Stomach (tissue), 8 donors: ENCODE measurements at regions not wholly inside any gene's neighbourhood (a gene's known extent, or its start where the extent isn't known, plus 50 kb on each side); places are given as distances from the start of the nearest gene placed in this dataset.

Experiments
- DNase-seq, 2 donors: peaks; one replicate each; pipeline versions ENCODE4 v3.0.0 to v3.0.0-alpha.2; 2013 to 2019
- H3K27ac ChIP-seq, 5 donors: fragments of 200-600 bp in 4 of 5; sonication (generic) in 4 of 5; one replicate each; pipeline ENCODE4 v1.5.1; 2013 to 2019; ENCODE audit warnings: mild to moderate bottlenecking in 1 of 5, moderate library complexity in 1 of 5
- H3K27me3 ChIP-seq, 3 donors: fragments of 200-600 bp; sonication (generic); one replicate each; pipeline ENCODE4 v1.5.1; 2017 to 2019; ENCODE audit warnings: mixed run types in 1 of 3
- H3K36me3 ChIP-seq, 4 donors: fragments of 200-600 bp; sonication (generic); 1 replicate in 3 of 4; 2 replicates in 1 of 4; pipeline ENCODE4 v1.5.1; 2016 to 2019
- H3K4me1 ChIP-seq, 4 donors: fragments of 200-600 bp; sonication (generic); one replicate each; pipeline ENCODE4 v1.5.1; 2016 to 2019
- H3K4me3 ChIP-seq, 4 donors: fragments of 200-600 bp; sonication (generic) in 3 of 4; one replicate each; pipeline ENCODE4 v1.5.1; 2016 to 2019; ENCODE audit warnings: mild to moderate bottlenecking in 1 of 4
- H3K9me3 ChIP-seq, 4 donors: fragments of 200-600 bp; sonication (generic); one replicate each; pipeline ENCODE4 v1.5.1; 2016 to 2019
- EP300 ChIP-seq: sonication (generic); formaldehyde crosslinking; IDR thresholded peaks from one replicate; pipeline ENCODE4 v1.6.1; 2017; ENCODE audit warnings: antibody characterized with exemption
- POLR2A ChIP-seq, 4 donors: fragments of 450-650 bp; IDR thresholded peaks; one replicate each; pipeline ENCODE4 v1.6.1; 2016; ENCODE audit warnings: antibody characterized with exemption in 4 of 4, control low read depth in 2 of 4, mild to moderate bottlenecking in 1 of 4, moderate library complexity in 1 of 4
- POLR2AphosphoS5 ChIP-seq, 3 donors: sonication (generic); formaldehyde crosslinking; IDR thresholded peaks; one replicate each; pipeline ENCODE4 v1.6.1; 2016; ENCODE audit warnings: antibody characterized with exemption in 3 of 3
- WGBS, 5 donors: extraction: QIAGEN DNeasy Blood & Tissue Kit in 3 of 5; methylation state at CpG; one replicate each; pipeline versions ENCODE4 v1.1.5 to v1.1.7; 2013 to 2018; 5-methylcytosine and 5-hydroxymethylcytosine counted together
- intact Hi-C: fragments of 100-400 bp; cut with DNase I; formaldehyde crosslinking; loops from one replicate; pipeline ENCODE4 v1.15.1; 2023; ENCODE audit warnings: low total_unique reads
- TF ChIP-seq, protein P1 (sequence below), 7 experiments: fragments of 450-650 bp in 4 of 7; fragments of 200-600 bp in 3 of 7; sonication (generic) in 3 of 7; IDR thresholded peaks; one replicate each; pipeline ENCODE4 v1.5.1; 2016 to 2019; ENCODE audit warnings: antibody characterized with exemption in 7 of 7, control low read depth in 2 of 7, mild to moderate bottlenecking in 1 of 7
- donor health status: healthy with polysubstance abuse.
- donor health status: Bipolar disorder and iron deficiency.
- donor health status: healthy.

DNA sequence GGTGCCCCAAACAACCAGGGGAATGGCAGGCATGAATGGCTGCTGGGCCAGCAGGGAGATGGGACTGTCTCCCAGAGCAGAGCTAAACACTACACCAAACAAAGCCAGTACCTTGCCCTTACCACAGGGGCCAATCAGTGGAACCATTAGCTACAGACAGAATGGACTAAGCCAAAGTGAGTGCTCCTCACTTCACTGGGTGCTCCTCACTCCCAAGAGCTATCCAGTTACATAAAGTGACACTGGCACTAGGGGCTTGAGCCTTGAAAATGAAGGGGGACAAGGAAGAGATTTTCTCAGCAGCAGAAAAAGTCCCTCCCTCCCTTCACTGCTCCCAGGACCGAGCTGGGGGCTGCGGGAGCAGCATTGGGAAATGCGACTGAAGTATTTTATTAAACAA lies 110.9 kb upstream of the SHB start:
- Histone ChIP-seq H3K27me3 (no peaks in the 10 kb centered on the region), H3K4me1 (no peaks in the 10 kb centered on the region), H3K9me3 (no peaks in the 10 kb centered on the region), H3K36me3 (no peaks in the 10 kb centered on the region), H3K4me3 (no peak overlapping the region), H3K27ac (no peak overlapping the region)
- intact Hi-C loops = no loop called here
- WGBS, 5 donors = 84 to 97% (median 88%) methylated on average over 3 of the region's 3 CpGs
- no peak for DNase-seq
- TF ChIP-seq EP300 (no peak), POLR2AphosphoS5 (IDR thresholded peaks at IDR 0.05) (no peak), POLR2A (IDR thresholded peaks at IDR 0.05) (no peak)
- TF ChIP-seq, protein P1, sequence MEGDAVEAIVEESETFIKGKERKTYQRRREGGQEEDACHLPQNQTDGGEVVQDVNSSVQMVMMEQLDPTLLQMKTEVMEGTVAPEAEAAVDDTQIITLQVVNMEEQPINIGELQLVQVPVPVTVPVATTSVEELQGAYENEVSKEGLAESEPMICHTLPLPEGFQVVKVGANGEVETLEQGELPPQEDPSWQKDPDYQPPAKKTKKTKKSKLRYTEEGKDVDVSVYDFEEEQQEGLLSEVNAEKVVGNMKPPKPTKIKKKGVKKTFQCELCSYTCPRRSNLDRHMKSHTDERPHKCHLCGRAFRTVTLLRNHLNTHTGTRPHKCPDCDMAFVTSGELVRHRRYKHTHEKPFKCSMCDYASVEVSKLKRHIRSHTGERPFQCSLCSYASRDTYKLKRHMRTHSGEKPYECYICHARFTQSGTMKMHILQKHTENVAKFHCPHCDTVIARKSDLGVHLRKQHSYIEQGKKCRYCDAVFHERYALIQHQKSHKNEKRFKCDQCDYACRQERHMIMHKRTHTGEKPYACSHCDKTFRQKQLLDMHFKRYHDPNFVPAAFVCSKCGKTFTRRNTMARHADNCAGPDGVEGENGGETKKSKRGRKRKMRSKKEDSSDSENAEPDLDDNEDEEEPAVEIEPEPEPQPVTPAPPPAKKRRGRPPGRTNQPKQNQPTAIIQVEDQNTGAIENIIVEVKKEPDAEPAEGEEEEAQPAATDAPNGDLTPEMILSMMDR (IDR thresholded peaks at IDR 0.05) = no peak

DNA sequence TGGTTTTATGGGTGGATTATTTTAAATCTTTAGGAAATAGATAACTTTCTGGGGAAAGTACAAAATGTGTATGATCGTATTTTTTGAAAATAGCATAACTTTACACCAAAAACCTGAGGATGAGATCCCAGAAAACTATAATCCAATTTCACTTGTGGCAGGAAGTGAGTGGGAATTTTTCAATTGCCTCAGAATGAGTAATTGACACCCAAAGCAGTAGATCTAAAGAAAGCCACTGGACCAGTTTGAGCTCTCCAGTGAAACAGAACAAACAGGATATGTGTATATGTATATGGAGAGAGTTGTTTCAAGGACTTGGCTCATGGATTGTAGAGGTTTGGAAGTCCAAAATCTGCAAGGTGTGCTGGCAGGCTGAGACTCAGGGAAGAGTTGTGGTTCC lies 109.2 kb upstream of the SHB start:
- Histone ChIP-seq H3K4me3 (no peak overlapping the region), H3K36me3 (no peaks in the 10 kb centered on the region), H3K9me3 (no peaks in the 10 kb centered on the region), H3K27ac (no peak overlapping the region), H3K4me1 (no peaks in the 10 kb centered on the region), H3K27me3 (no peaks in the 10 kb centered on the region)
- no peak for TF ChIP-seq POLR2AphosphoS5 (IDR thresholded peaks at IDR 0.05)
- TF ChIP-seq EP300 = no peak
- TF ChIP-seq POLR2A (IDR thresholded peaks at IDR 0.05) = no peak
- TF ChIP-seq, protein P1 (IDR thresholded peaks at IDR 0.05) = no peak
- WGBS, 5 donors = 73 to 92% (median 80%) methylated on average over 1 of the region's 1 CpG
- DNase-seq = peak in 1 of 2 donors; percentile 42
- intact Hi-C loops = no loop called here

DNA sequence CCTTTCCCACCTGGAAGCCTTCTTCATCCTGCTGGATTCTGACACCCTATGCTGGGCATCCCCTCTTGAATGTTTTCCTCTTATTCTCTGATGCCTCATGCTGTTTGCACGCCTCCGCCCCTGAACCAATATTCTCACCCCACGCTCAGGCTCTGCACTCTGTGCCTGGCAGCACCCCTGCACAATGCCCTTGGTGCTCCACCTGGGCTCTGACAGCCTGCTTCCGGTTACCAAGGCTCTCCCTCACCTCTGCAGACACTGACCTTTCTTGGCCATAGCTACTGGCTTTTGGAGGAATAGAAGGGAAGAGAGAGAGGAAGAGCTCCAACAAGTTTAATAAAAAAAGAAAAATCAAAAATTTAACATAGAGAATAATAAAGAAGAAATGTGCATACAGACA lies 108.7 kb upstream of the SHB start:
- H3K36me3 ChIP-seq = no peaks in the 10 kb centered on the region
- no peak for TF ChIP-seq POLR2AphosphoS5 (IDR thresholded peaks at IDR 0.05)
- no peak for TF ChIP-seq POLR2A (IDR thresholded peaks at IDR 0.05)
- no peak for TF ChIP-seq EP300
- TF ChIP-seq, protein P1 (IDR thresholded peaks at IDR 0.05) = no peak
- intact Hi-C loops = no loop called here
- no peaks in the 10 kb centered on the region for H3K27me3 ChIP-seq
- DNase-seq = no peak
- no peak overlapping the region for H3K4me3 ChIP-seq
- WGBS, 5 donors = 79 to 83% (median 82%) methylated on average over 4 of the region's 4 CpGs
- no peaks in the 10 kb centered on the region for H3K4me1 ChIP-seq
- no peak overlapping the region for H3K27ac ChIP-seq
- no peaks in the 10 kb centered on the region for H3K9me3 ChIP-seq

DNA sequence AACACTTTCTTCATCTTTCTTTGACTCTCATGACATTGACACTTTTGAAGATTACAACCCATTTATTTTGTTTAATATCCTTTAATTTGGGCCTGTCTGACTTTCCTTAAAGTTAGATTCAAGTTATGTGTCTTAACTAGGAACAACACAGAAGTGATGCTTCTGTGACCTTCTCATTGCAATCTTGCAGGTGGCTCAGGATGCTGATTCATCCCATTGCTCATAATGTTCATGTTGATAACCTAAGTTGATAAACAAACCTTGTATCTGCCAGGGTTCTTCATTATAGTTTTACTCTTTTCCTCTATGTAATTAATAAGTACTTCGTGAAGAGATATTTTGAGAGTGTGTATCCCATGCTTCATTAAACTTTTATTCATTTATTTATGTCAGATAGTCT lies 107.2 kb upstream of the SHB start:
- Histone ChIP-seq H3K9me3 (peaks cover 0 to 7% (median 4%) of the 10 kb centered on the region in 4 donors), H3K27me3 (no peaks in the 10 kb centered on the region), H3K4me3 (no peak overlapping the region), H3K27ac (no peak overlapping the region), H3K4me1 (no peaks in the 10 kb centered on the region), H3K36me3 (no peaks in the 10 kb centered on the region)
- 85 to 95% (median 88%) methylated on average over 1 of the region's 1 CpG for WGBS, 5 donors
- intact Hi-C loops = no loop called here
- TF ChIP-seq, protein P1 (IDR thresholded peaks at IDR 0.05) = no peak
- TF ChIP-seq POLR2AphosphoS5 (IDR thresholded peaks at IDR 0.05) = no peak
- no peak for DNase-seq
